Ecto neural progenitor cell (in vitro differentiated cells): ENCODE measurements at regions not wholly inside any gene's neighbourhood (a gene's known extent, or its start where the extent isn't known, plus 50 kb on each side); places are given as distances from the start of the nearest gene placed in this dataset.
"Not testable (repeated sequence)": the region's sequence is repeated elsewhere in the genome, so short reads cannot be mapped to it uniquely, and the experiment has no call there.

Experiments used
- DNase-seq: peaks from one replicate; pipeline ENCODE4 v3.0.0-alpha.2; 2018; ENCODE audit warnings: low spot score

- DNase-seq = no peak
These were observed 156.8 kb upstream of the STS start for GRCh38 chrX:6990552-6991193.

GRCh38 chrX:6989858-6990257 lies 157.7 kb upstream of the STS start:
- DNase-seq = no peak

GRCh38 chrX:6988694-6989093 lies 158.8 kb upstream of the STS start:
- not testable (repeated sequence) for DNase-seq

- no peak for DNase-seq
These were observed 160.6 kb upstream of the STS start for GRCh38 chrX:6986915-6987314.

GRCh38 chrX:6985537-6985936 lies 162.0 kb upstream of the STS start:
- no peak for DNase-seq

- no peak for DNase-seq
These were observed 164.1 kb upstream of the STS start for GRCh38 chrX:6983207-6983955.

- no peak for DNase-seq
These were observed 165.7 kb upstream of the STS start for GRCh38 chrX:6981718-6982406.

- no peak for DNase-seq
These were observed 166.5 kb upstream of the STS start for GRCh38 chrX:6980981-6981380.

GRCh38 chrX:6968231-6968630 lies 179.3 kb upstream of the STS start:
- no peak for DNase-seq

- DNase-seq = no peak
These were observed 181.8 kb upstream of the STS start for GRCh38 chrX:6965729-6966128.

- DNase-seq = no peak
These were observed 185.5 kb upstream of the STS start for GRCh38 chrX:6962006-6962355.

GRCh38 chrX:6961286-6962005 lies 186.1 kb upstream of the STS start:
- DNase-seq = no peak

GRCh38 chrX:6959006-6959405 lies 188.5 kb upstream of the STS start:
- no peak for DNase-seq

GRCh38 chrX:6954836-6955235 lies 192.7 kb upstream of the STS start:
- no peak for DNase-seq

GRCh38 chrX:6946168-6946567 lies 201.3 kb upstream of the STS start:
- DNase-seq = no peak

GRCh38 chrX:6941041-6941440 lies 206.5 kb upstream of the STS start:
- no peak for DNase-seq

- not testable (repeated sequence) for DNase-seq
These were observed 214.6 kb upstream of the STS start for GRCh38 chrX:6932942-6933341.

GRCh38 chrX:6930307-6930849 lies 217.1 kb upstream of the STS start:
- no peak for DNase-seq

GRCh38 chrX:6924443-6925077 lies 223.0 kb upstream of the STS start:
- no peak for DNase-seq

- no peak for DNase-seq
These were observed 229.8 kb upstream of the STS start for GRCh38 chrX:6917666-6918065.

GRCh38 chrX:6910218-6910617 lies 237.3 kb upstream of the STS start:
- no peak for DNase-seq

GRCh38 chrX:6909396-6909795 lies 238.1 kb upstream of the STS start:
- no peak for DNase-seq
